Heart left ventricle (tissue), 16 donors: ENCODE measurements at regions not wholly inside any gene's neighbourhood (a gene's known extent, or its start where the extent isn't known, plus 50 kb on each side); places are given as distances from the start of the nearest gene placed in this dataset.

Experiments
- ATAC-seq, 4 donors: fragments of 200-7000 bp; cut with Tn5 transposase; one replicate each; pipeline ENCODE4 v1.9.1; 2020 to 2022; ENCODE audit warnings: moderate library complexity in 4 of 4, mild to moderate bottlenecking in 3 of 4, moderate number of reproducible peaks in 1 of 4
- DNase-seq, 5 donors: peaks; one replicate each; pipeline ENCODE4 v3.0.0-alpha.2; 2020
- H3K27ac ChIP-seq, 12 donors: fragments of 200-600 bp; sonication (generic) in 4 of 12; one replicate each; pipeline versions ENCODE4 v1.5.0 to v1.8.0; 2016 to 2022; ENCODE audit warnings: mild to moderate bottlenecking in 2 of 12
- H3K27me3 ChIP-seq, 9 donors: fragments of 200-600 bp; sonication (generic) in 2 of 9; one replicate each; pipeline versions ENCODE4 v1.5.1 to v1.8.0; 2016 to 2022; ENCODE audit warnings: mild to moderate bottlenecking in 3 of 9
- H3K36me3 ChIP-seq, 9 donors: fragments of 200-600 bp; sonication (generic) in 2 of 9; one replicate each; pipeline versions ENCODE4 v1.5.0 to v1.8.0; 2018 to 2022; ENCODE audit warnings: mild to moderate bottlenecking in 2 of 9
- H3K4me1 ChIP-seq, 12 donors: fragments of 200-600 bp; sonication (generic) in 4 of 12; one replicate each; pipeline versions ENCODE4 v1.5.0 to v1.8.0; 2016 to 2022; ENCODE audit warnings: mild to moderate bottlenecking in 3 of 12
- H3K4me3 ChIP-seq, 12 donors: fragments of 200-600 bp; sonication (generic) in 4 of 12; one replicate each; pipeline versions ENCODE4 v1.5.0 to v1.8.0; 2017 to 2022; ENCODE audit warnings: mild to moderate bottlenecking in 9 of 12, moderate library complexity in 4 of 12
- H3K9me3 ChIP-seq, 12 donors: fragments of 200-600 bp; sonication (generic) in 4 of 12; one replicate each; pipeline versions ENCODE4 v1.5.0 to v1.8.0; 2016 to 2022; ENCODE audit warnings: mild to moderate bottlenecking in 1 of 12
- CTCF ChIP-seq, 12 donors: fragments of 200-600 bp; sonication (generic) in 4 of 12; IDR thresholded peaks; one replicate each; pipeline versions ENCODE4 v1.5.0 to v1.8.0; 2018 to 2022; ENCODE audit warnings: antibody characterized with exemption in 12 of 12, mild to moderate bottlenecking in 5 of 12
- POLR2A ChIP-seq, 2 donors: fragments of 450-650 bp; IDR thresholded peaks; one replicate each; pipeline ENCODE4 v1.6.1; 2017; ENCODE audit warnings: antibody characterized with exemption in 2 of 2, mild to moderate bottlenecking in 2 of 2, moderate library complexity in 2 of 2
- WGBS, 4 donors: extraction: QIAGEN DNeasy Blood & Tissue Kit in 2 of 4; methylation state at CpG; one replicate each; pipeline versions ENCODE4 v1.1.5 to v1.1.7; 2013 to 2018; 5-methylcytosine and 5-hydroxymethylcytosine counted together
- intact Hi-C, 10 donors: fragments of 100-400 bp; cut with DNase I; formaldehyde crosslinking; loops; one replicate each; pipeline versions ENCODE4 v1.11.1 to v1.14.2; 2022
- donor health status: ischemic (EF 13 %, LVEDD 7.1; RV severe dilation, severe dysfunction).
- donor health status: healthy with polysubstance abuse.
- donor health status: DM: no; HTN: yes; CAD: no.
- donor health status: DM: no; HTN: no; CAD: no.
- donor health status: ischemic (EF 25% LVEDD 6.9; RV normal size, moderate dysfunction).
- donor health status: ischemic (EF 25% LVEDD 5.7; RV mildly dilated, moderate dysfunction).
- donor health status: healthy.
- donor health status: DM: yes; HTN: yes; CAD: no.
- donor health status: ischemic (EF 35%, LVEDD 5.7; RV mildly dilated, moderate dysfunction).
- donor health status: nonischemic (EF 11% LVEDD 7.7; RV severe dilation, severe dysfunction).
- donor health status: DM: yes; HTN: yes; CAD: no.
- donor health status: PGD.
- donor health status: ischemic (EF 29% LVEDD 5.4; RV normal size, mild dysfunction).
- donor health status: nonischemic (EF 23%, LVEDD 6.1; RV moderate dilation, normal function).

GRCh38 chrX:35665311-35665710 lies 132.8 kb upstream of the MAGEB16 start:
- H3K4me1 ChIP-seq, result no peaks in the 10 kb centered on the region
- H3K27ac ChIP-seq, result no peak overlapping the region
- ATAC-seq (no peak), DNase-seq (no peak)
- no peak overlapping the region for H3K4me3 ChIP-seq
- no peaks in the 10 kb centered on the region for H3K36me3 ChIP-seq
- H3K27me3 ChIP-seq, result no peaks in the 10 kb centered on the region
- intact Hi-C loops, result no loop called here
- TF ChIP-seq POLR2A (IDR thresholded peaks at IDR 0.05), result no peak
- TF ChIP-seq CTCF (IDR thresholded peaks at IDR 0.05), result no peak
- H3K9me3 ChIP-seq, result no peaks in the 10 kb centered on the region

GRCh38 chrX:35670889-35671288 lies 127.3 kb upstream of the MAGEB16 start:
- TF ChIP-seq POLR2A (IDR thresholded peaks at IDR 0.05) (no peak), CTCF (IDR thresholded peaks at IDR 0.05) (no peak)
- Histone ChIP-seq H3K27ac (no peak overlapping the region), H3K36me3 (no peaks in the 10 kb centered on the region), H3K27me3 (no peaks in the 10 kb centered on the region), H3K4me3 (no peak overlapping the region), H3K4me1 (no peaks in the 10 kb centered on the region), H3K9me3 (no peaks in the 10 kb centered on the region)
- intact Hi-C loops, result no loop called here
- ATAC-seq, result no peak
- 86 to 94% (median 91%) methylated on average over 5 of the region's 5 CpGs for WGBS, 4 donors
- DNase-seq, result no peak

GRCh38 chrX:35675151-35675550 lies 123.0 kb upstream of the MAGEB16 start:
- H3K27me3 ChIP-seq, result no peaks in the 10 kb centered on the region
- ATAC-seq, result no peak
- H3K27ac ChIP-seq, result no peak overlapping the region
- H3K9me3 ChIP-seq, result no peaks in the 10 kb centered on the region
- no peaks in the 10 kb centered on the region for H3K4me1 ChIP-seq
- no peaks in the 10 kb centered on the region for H3K36me3 ChIP-seq
- 42 to 62% (median 50%) methylated on average over 2 of the region's 2 CpGs for WGBS, 4 donors
- DNase-seq, result no peak
- no peak for TF ChIP-seq POLR2A (IDR thresholded peaks at IDR 0.05)
- no peak for TF ChIP-seq CTCF (IDR thresholded peaks at IDR 0.05)
- intact Hi-C loops, result no loop called here
- no peak overlapping the region for H3K4me3 ChIP-seq

- ATAC-seq, result no peak
- Histone ChIP-seq H3K27ac (no peak overlapping the region), H3K4me1 (no peaks in the 10 kb centered on the region), H3K36me3 (no peaks in the 10 kb centered on the region), H3K9me3 (no peaks in the 10 kb centered on the region), H3K27me3 (no peaks in the 10 kb centered on the region), H3K4me3 (no peak overlapping the region)
- intact Hi-C loops, result no loop called here
- TF ChIP-seq POLR2A (IDR thresholded peaks at IDR 0.05) (no peak), CTCF (IDR thresholded peaks at IDR 0.05) (no peak)
- no peak for DNase-seq
- 85 to 94% (median 87%) methylated on average over 3 of the region's 3 CpGs for WGBS, 4 donors
These were observed 117.2 kb upstream of the MAGEB16 start for GRCh38 chrX:35680940-35681346.
